ENCODE measurements at regions not wholly inside any gene's neighbourhood (a gene's known extent, or its start where the extent isn't known, plus 50 kb on each side); places are given as distances from the start of the nearest gene placed in this dataset.

- no peak for DNase-seq
These were observed 60.1 kb upstream of the NUDT7 start for GRCh38 chr16:77662246-77662645.

- no peak for DNase-seq
These were observed 58.6 kb upstream of the NUDT7 start for GRCh38 chr16:77663711-77664110.

GRCh38 chr16:77666771-77667170 lies 55.5 kb upstream of the NUDT7 start:
- no peak for DNase-seq

- DNase-seq = peak; percentile 13
These were observed 54.1 kb upstream of the NUDT7 start for GRCh38 chr16:77668201-77668600.

- no peak for DNase-seq
These were observed 53.3 kb upstream of the NUDT7 start for GRCh38 chr16:77669057-77669456.

All from left kidney (tissue), 1 donor.